OCI-LY3 (cell line): ENCODE measurements at regions not wholly inside any gene's neighbourhood (a gene's known extent, or its start where the extent isn't known, plus 50 kb on each side); places are given as distances from the start of the nearest gene placed in this dataset.
"Not testable (repeated sequence)": the region's sequence is repeated elsewhere in the genome, so short reads cannot be mapped to it uniquely, and the experiment has no call there.

Source experiments
- H2AFZ ChIP-seq: fragments of 200-600, 300-600 bp; shearing (Covaris generic); 2 replicates; pipeline ENCODE4 v1.6.0; 2014; ENCODE audit warnings: antibody characterized with exemption, low read depth, low read length
- H3K27ac ChIP-seq: fragments of 200-600, 300-600 bp; sonication (generic); 2 replicates; pipeline ENCODE4 v1.5.1; 2014; ENCODE audit warnings: mild to moderate bottlenecking, low read length, moderate library complexity, mixed read lengths
- H3K27me3 ChIP-seq: fragments of 200-600, 300-600 bp; sonication (generic); 2 replicates; pipeline ENCODE4 v1.6.1; 2014; ENCODE audit warnings: low read depth, low read length, mixed read lengths
- H3K36me3 ChIP-seq: fragments of 200-600, 300-600 bp; sonication (generic); replicated peaks from 2 replicates; pipeline ENCODE3; 2014; ENCODE audit warnings: low read depth, low read length, mixed read lengths
- H3K4me1 ChIP-seq: fragments of 300-600, 200-600 bp; sonication (generic); 2 replicates; pipeline ENCODE4 v1.6.1; 2014; ENCODE audit warnings: low read length, mixed read lengths
- H3K4me2 ChIP-seq: fragments of 200-600, 300-600 bp; sonication (generic); 2 replicates; pipeline ENCODE4 v1.6.1; 2014; ENCODE audit warnings: low read length, mixed read lengths
- H3K4me3 ChIP-seq: fragments of 300-600, 200-600 bp; sonication (generic); 2 replicates; pipeline ENCODE4 v1.5.1; 2014; ENCODE audit warnings: antibody characterized with exemption, mild to moderate bottlenecking, low read length, moderate library complexity
- H3K79me2 ChIP-seq: fragments of 300-600, 200-600 bp; shearing (Covaris generic); 2 replicates; pipeline ENCODE4 v1.6.1; 2014; ENCODE audit warnings: mild to moderate bottlenecking, low read length, mixed read lengths
- H3K9ac ChIP-seq: fragments of 300-600, 200-600 bp; shearing (Covaris generic); 2 replicates; pipeline ENCODE4 v1.6.0; 2014; ENCODE audit warnings: mild to moderate bottlenecking, low read length, moderate library complexity
- H3K9me3 ChIP-seq: fragments of 200-600, 300-600 bp; shearing (Covaris generic); 2 replicates; pipeline ENCODE4 v1.6.1; 2014; ENCODE audit warnings: low read length, mixed read lengths; ENCODE audit not compliant: insufficient read depth
- H4K20me1 ChIP-seq: fragments of 200-600, 300-600 bp; sonication (generic); 2 replicates; pipeline ENCODE4 v1.6.1; 2016; ENCODE audit warnings: low read length, mixed read lengths; ENCODE audit not compliant: insufficient read depth
- CTCF ChIP-seq: fragments of 200-600, 300-600 bp; sonication (generic); IDR thresholded peaks from 2 replicates; pipeline ENCODE4 v1.5.1; 2014; ENCODE audit warnings: antibody characterized with exemption, low read length, low read depth
- EZH2phosphoT487 ChIP-seq: fragments of 200-600 bp; shearing (Covaris generic); IDR thresholded peaks from 2 replicates; pipeline ENCODE4 v1.6.1; 2018; ENCODE audit warnings: antibody characterized with exemption, mixed run types, low read depth

- Histone ChIP-seq H3K36me3 (no peaks in the 10 kb centered on the region), H3K9me3 (no peaks in the 10 kb centered on the region), H3K4me3 (no peak overlapping the region), H3K9ac (no peak overlapping the region), H3K79me2 (no peaks in the 10 kb centered on the region), H2AFZ (no peak overlapping the region), H3K4me1 (no peaks in the 10 kb centered on the region), H3K27me3 (no peaks in the 10 kb centered on the region), H3K27ac (no peak overlapping the region), H4K20me1 (no peaks in the 10 kb centered on the region), H3K4me2 (no peak overlapping the region)
- no peak for TF ChIP-seq CTCF
- TF ChIP-seq EZH2phosphoT487: no peak
Observed at GRCh38 chrX:139170526-139171173, 359.9 kb upstream of the F9 start.

- Histone ChIP-seq H3K27ac (no peak overlapping the region), H3K4me3 (no peak overlapping the region), H4K20me1 (no peaks in the 10 kb centered on the region), H3K9me3 (no peaks in the 10 kb centered on the region), H3K79me2 (no peaks in the 10 kb centered on the region), H3K9ac (no peak overlapping the region), H3K27me3 (no peaks in the 10 kb centered on the region), H3K4me2 (no peak overlapping the region), H3K36me3 (no peaks in the 10 kb centered on the region), H3K4me1 (no peaks in the 10 kb centered on the region), H2AFZ (no peak overlapping the region)
- TF ChIP-seq CTCF: no peak
- TF ChIP-seq EZH2phosphoT487: no peak
Observed at GRCh38 chrX:139167282-139167681, 363.3 kb upstream of the F9 start.

GRCh38 chrX:139158256-139158655, 372.3 kb upstream of the F9 start:
- H3K4me2 ChIP-seq: no peak overlapping the region
- no peak overlapping the region for H3K9ac ChIP-seq
- no peak overlapping the region for H3K4me3 ChIP-seq

GRCh38 chrX:139156356-139156755, 374.2 kb upstream of the F9 start:
- H4K20me1 ChIP-seq: no peaks in the 10 kb centered on the region
- TF ChIP-seq EZH2phosphoT487: no peak
- TF ChIP-seq CTCF: no peak
- no peaks in the 10 kb centered on the region for H3K36me3 ChIP-seq
- no peak overlapping the region for H3K4me2 ChIP-seq
- H3K27ac ChIP-seq: no peak overlapping the region
- no peak overlapping the region for H3K4me3 ChIP-seq
- H3K9me3 ChIP-seq: no peaks in the 10 kb centered on the region
- no peak overlapping the region for H2AFZ ChIP-seq
- H3K79me2 ChIP-seq: no peaks in the 10 kb centered on the region
- H3K4me1 ChIP-seq: no peaks in the 10 kb centered on the region
- H3K9ac ChIP-seq: no peak overlapping the region
- H3K27me3 ChIP-seq: no peaks in the 10 kb centered on the region

More at GRCh38 chrX:139158256-139158655, 372.3 kb upstream of the F9 start:
- Histone ChIP-seq H3K36me3 (no peaks in the 10 kb centered on the region), H4K20me1 (no peaks in the 10 kb centered on the region), H3K27ac (no peak overlapping the region), H3K27me3 (no peaks in the 10 kb centered on the region), H3K4me1 (no peaks in the 10 kb centered on the region), H3K79me2 (no peaks in the 10 kb centered on the region), H3K9me3 (no peaks in the 10 kb centered on the region), H2AFZ (no peak overlapping the region)
- TF ChIP-seq EZH2phosphoT487 (no peak), CTCF (no peak)

- not testable (repeated sequence) for H2AFZ ChIP-seq, H3K4me3 ChIP-seq, H3K4me2 ChIP-seq, H4K20me1 ChIP-seq, H3K9ac ChIP-seq, H3K9me3 ChIP-seq, H3K27me3 ChIP-seq, H3K4me1 ChIP-seq, H3K79me2 ChIP-seq, H3K36me3 ChIP-seq, H3K27ac ChIP-seq
Observed at GRCh38 chrX:139146625-139147024, 383.9 kb upstream of the F9 start.
